Ascending aorta (tissue), 2 donors: ENCODE measurements at regions not wholly inside any gene's neighbourhood (a gene's known extent, or its start where the extent isn't known, plus 50 kb on each side); places are given as distances from the start of the nearest gene placed in this dataset.

Experiments used
- DNase-seq, 2 donors: peaks; one replicate each; pipeline ENCODE4 v3.0.0-alpha.2; 2019; ENCODE audit warnings: low spot score in 2 of 2
- H3K27ac ChIP-seq, 2 donors: fragments of 200-600 bp; sonication (generic); one replicate each; pipeline ENCODE4 v1.5.1; 2016 to 2017; ENCODE audit warnings: mild to moderate bottlenecking in 1 of 2
- H3K27me3 ChIP-seq: fragments of 200-600 bp; sonication (generic); one replicate; pipeline ENCODE4 v1.5.1; 2017
- H3K36me3 ChIP-seq, 2 donors: fragments of 200-600 bp; sonication (generic); one replicate each; pipeline ENCODE4 v1.5.1; 2016
- H3K4me1 ChIP-seq, 2 donors: fragments of 200-600 bp; sonication (generic); one replicate each; pipeline ENCODE4 v1.5.1; 2016 to 2017; ENCODE audit warnings: mild to moderate bottlenecking in 1 of 2
- H3K4me3 ChIP-seq, 2 donors: fragments of 200-600 bp; sonication (generic); one replicate each; pipeline ENCODE4 v1.5.1; 2016 to 2017; ENCODE audit warnings: mild to moderate bottlenecking in 1 of 2
- H3K9me3 ChIP-seq, 2 donors: fragments of 200-600 bp; sonication (generic); one replicate each; pipeline ENCODE4 v1.5.1; 2016
- intact Hi-C: fragments of 100-400 bp; cut with DNase I; formaldehyde crosslinking; loops from one replicate; pipeline ENCODE4 v1.15.1; 2023
- TF ChIP-seq, protein P1 (sequence below), 3 experiments: fragments of 200-600 bp in 2 of 3; fragments of 450-650 bp in 1 of 3; sonication (generic) in 2 of 3; IDR thresholded peaks; one replicate each; pipeline ENCODE4 v1.5.1; 2016 to 2019; ENCODE audit warnings: antibody characterized with exemption in 3 of 3, mild to moderate bottlenecking in 1 of 3, moderate library complexity in 1 of 3

DNA sequence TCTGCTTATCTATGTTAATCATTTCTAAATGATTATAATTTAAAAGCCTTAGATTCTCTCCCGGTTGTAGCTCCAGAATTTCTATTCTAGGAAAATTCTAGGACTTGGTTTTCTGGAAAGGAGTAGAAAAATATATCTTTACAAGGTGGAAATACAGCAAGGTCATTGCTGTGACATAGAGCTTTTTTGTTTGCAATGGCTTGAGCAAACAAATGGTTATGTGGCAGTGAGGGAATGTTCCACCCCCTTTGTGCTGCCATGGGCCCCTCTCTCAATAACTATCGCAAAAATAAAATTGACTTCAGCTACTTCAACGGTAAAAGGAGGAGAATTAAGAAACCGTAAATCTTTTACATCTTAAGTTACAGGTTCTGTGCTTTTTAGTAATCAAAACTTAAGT, 517.1 kb downstream of the EPHA3 start:
- H3K27me3 ChIP-seq = no peaks in the 10 kb centered on the region
- no peaks in the 10 kb centered on the region for H3K36me3 ChIP-seq
- TF ChIP-seq, protein P1, sequence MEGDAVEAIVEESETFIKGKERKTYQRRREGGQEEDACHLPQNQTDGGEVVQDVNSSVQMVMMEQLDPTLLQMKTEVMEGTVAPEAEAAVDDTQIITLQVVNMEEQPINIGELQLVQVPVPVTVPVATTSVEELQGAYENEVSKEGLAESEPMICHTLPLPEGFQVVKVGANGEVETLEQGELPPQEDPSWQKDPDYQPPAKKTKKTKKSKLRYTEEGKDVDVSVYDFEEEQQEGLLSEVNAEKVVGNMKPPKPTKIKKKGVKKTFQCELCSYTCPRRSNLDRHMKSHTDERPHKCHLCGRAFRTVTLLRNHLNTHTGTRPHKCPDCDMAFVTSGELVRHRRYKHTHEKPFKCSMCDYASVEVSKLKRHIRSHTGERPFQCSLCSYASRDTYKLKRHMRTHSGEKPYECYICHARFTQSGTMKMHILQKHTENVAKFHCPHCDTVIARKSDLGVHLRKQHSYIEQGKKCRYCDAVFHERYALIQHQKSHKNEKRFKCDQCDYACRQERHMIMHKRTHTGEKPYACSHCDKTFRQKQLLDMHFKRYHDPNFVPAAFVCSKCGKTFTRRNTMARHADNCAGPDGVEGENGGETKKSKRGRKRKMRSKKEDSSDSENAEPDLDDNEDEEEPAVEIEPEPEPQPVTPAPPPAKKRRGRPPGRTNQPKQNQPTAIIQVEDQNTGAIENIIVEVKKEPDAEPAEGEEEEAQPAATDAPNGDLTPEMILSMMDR (IDR thresholded peaks at IDR 0.05) = no peak
- no peaks in the 10 kb centered on the region for H3K9me3 ChIP-seq
- no peak overlapping the region for H3K27ac ChIP-seq
- intact Hi-C loops = no loop called here
- no peak for DNase-seq
- no peaks in the 10 kb centered on the region for H3K4me1 ChIP-seq
- no peak overlapping the region for H3K4me3 ChIP-seq

DNA sequence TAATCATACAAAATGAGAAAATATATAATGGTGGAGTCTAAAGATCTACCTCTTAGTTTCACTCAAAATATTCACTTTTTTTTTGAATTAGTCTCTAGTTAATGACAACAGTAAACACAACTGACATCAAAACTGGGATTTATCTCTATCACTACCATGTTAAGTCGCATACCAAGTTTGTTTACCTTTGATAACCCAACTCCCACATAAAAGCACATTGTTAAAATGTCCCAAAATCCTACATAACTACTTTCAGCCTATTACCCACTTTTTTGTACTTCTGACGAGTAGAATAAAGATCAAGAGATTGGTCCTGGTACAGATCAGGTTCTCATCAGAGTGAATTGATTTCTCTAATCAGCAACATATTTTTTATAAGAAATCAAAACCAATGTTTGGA, 518.5 kb downstream of the EPHA3 start:
- TF ChIP-seq, protein P1 (IDR thresholded peaks at IDR 0.05) = no peak

DNA sequence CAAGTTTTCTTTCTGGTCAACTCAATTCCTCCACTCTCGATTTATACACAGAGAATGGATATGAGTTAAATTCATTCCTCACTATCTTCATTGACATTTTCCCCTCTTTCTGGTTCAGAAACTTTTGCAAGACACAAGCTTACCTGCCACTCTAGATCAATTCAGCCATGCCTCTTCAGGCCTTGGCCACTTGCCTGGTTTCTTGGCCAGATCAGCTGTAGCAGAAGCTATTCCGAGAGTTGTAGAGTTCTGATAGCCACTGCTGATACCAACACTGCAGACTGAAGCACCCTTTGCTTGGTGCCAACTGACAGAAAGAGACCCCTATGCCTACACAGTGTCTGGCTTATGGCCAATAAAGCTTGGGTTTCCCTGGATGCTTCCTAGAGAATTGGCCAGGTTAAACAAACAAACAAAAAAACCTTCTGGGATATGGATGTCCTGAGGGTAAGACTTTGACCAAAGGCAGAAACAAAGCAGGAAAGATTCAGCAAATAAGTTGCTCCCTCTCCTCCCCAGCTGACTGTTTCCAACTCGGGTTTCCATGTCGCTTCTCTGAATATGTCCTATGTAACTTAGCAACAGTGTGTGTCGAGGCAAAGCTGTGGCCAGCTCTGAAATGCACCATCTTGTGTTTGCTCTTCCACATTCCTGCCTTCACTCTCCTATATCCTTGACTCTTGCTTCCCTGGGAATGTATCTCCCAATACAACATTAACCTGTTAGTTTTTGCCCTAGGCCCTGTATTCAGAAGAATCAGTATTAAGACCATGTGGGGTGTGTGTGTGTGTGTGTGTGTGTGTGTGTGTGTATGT, 521.6 kb downstream of the EPHA3 start:
- Histone ChIP-seq H3K36me3 (no peaks in the 10 kb centered on the region), H3K4me1 (no peaks in the 10 kb centered on the region), H3K27ac (no peak overlapping the region), H3K27me3 (no peaks in the 10 kb centered on the region), H3K4me3 (no peak overlapping the region), H3K9me3 (no peaks in the 10 kb centered on the region)
- intact Hi-C loops = no loop called here
- DNase-seq = no peak
- TF ChIP-seq, protein P1 (IDR thresholded peaks at IDR 0.05) = no peak

More for the DNA sequence above, 518.5 kb downstream of the EPHA3 start:
- Histone ChIP-seq H3K27ac (no peak overlapping the region), H3K27me3 (no peaks in the 10 kb centered on the region), H3K36me3 (no peaks in the 10 kb centered on the region), H3K9me3 (no peaks in the 10 kb centered on the region), H3K4me3 (no peak overlapping the region), H3K4me1 (no peaks in the 10 kb centered on the region)
- no peak for DNase-seq
- intact Hi-C loops = no loop called here

DNA sequence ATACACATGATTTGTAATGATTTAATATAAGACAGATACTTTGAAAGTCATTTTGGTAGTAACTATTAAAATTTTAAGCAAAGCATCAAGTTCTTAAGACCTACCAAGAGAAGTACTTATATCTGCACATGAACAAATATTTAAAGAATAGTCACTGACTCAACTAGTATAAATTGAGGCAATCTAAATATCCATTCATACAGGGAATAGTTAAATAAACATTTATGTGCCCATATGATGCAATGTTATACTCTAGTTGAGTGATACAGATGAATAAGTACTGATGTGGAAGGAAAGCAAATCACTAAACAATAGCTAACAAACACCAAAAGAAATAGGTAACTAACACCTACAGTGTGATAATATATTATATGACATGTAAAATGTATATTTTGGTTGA, 527.7 kb downstream of the EPHA3 start:
- no peak overlapping the region for H3K27ac ChIP-seq
- H3K27me3 ChIP-seq = no peaks in the 10 kb centered on the region
- TF ChIP-seq, protein P1 (IDR thresholded peaks at IDR 0.05) = no peak
- no peak for DNase-seq
- H3K4me3 ChIP-seq = no peak overlapping the region
- no peaks in the 10 kb centered on the region for H3K36me3 ChIP-seq
- intact Hi-C loops = no loop called here
- H3K9me3 ChIP-seq = no peaks in the 10 kb centered on the region
- no peaks in the 10 kb centered on the region for H3K4me1 ChIP-seq

DNA sequence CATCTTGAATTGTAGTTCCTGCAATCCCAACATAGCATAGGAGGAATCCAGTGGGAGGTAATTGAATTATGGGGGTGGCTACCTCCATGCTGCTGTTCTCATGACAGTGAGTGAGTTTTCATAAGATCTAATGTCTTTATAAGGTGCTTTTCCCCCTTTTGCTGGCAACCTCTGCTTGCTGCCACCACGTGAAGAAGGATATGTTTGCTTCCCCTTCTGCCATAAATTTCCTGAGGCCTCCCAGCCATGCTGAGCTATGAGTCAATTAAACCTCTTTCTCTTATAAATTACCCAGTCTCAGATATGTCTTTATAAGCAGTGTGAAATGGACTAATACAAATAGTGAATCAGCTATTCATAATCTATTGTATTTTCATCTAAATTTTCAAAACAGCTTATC, 537.3 kb downstream of the EPHA3 start:
- H3K27ac ChIP-seq = no peak overlapping the region
- peaks cover 0 to 12% of the 10 kb centered on the region in 2 donors for H3K9me3 ChIP-seq
- intact Hi-C loops = no loop called here
- no peak for DNase-seq
- H3K4me1 ChIP-seq = no peaks in the 10 kb centered on the region
- TF ChIP-seq, protein P1 (IDR thresholded peaks at IDR 0.05) = no peak
- H3K4me3 ChIP-seq = no peak overlapping the region
- no peaks in the 10 kb centered on the region for H3K36me3 ChIP-seq
- H3K27me3 ChIP-seq = no peaks in the 10 kb centered on the region
